Suprapubic skin (tissue), 4 donors: ENCODE measurements at regions not wholly inside any gene's neighbourhood (a gene's known extent, or its start where the extent isn't known, plus 50 kb on each side); places are given as distances from the start of the nearest gene placed in this dataset.

Experiments used
- DNase-seq, 2 donors: peaks; one replicate each; pipeline ENCODE4 v3.0.0-alpha.2; 2019; ENCODE audit warnings: low spot score in 2 of 2
- H3K27ac ChIP-seq: fragments of 200-600 bp; sonication (generic); one replicate; pipeline ENCODE4 v1.5.1; 2019
- H3K27me3 ChIP-seq: fragments of 200-600 bp; sonication (generic); one replicate; pipeline ENCODE4 v1.5.1; 2019
- H3K36me3 ChIP-seq: fragments of 200-600 bp; sonication (generic); one replicate; pipeline ENCODE4 v1.5.1; 2019
- H3K4me1 ChIP-seq: fragments of 200-600 bp; sonication (generic); one replicate; pipeline ENCODE4 v1.5.1; 2019
- H3K4me3 ChIP-seq: fragments of 200-600 bp; sonication (generic); one replicate; pipeline ENCODE4 v1.5.1; 2019; ENCODE audit warnings: mild to moderate bottlenecking
- H3K9me3 ChIP-seq: fragments of 200-600 bp; sonication (generic); one replicate; pipeline ENCODE4 v1.5.1; 2019
- EP300 ChIP-seq: sonication (generic); formaldehyde crosslinking; IDR thresholded peaks from one replicate; pipeline ENCODE4 v1.6.1; 2017; ENCODE audit warnings: antibody characterized with exemption
- POLR2A ChIP-seq, 2 donors: fragments of 450-650 bp; IDR thresholded peaks; one replicate each; pipeline ENCODE4 v1.6.1; 2017; ENCODE audit warnings: antibody characterized with exemption in 2 of 2, mild to moderate bottlenecking in 2 of 2, moderate library complexity in 2 of 2
- POLR2AphosphoS5 ChIP-seq, 3 donors: sonication (generic); formaldehyde crosslinking; IDR thresholded peaks; one replicate each; pipeline ENCODE4 v1.6.1; 2017; ENCODE audit warnings: antibody characterized with exemption in 3 of 3
- WGBS: methylation state at CpG from one replicate; pipeline ENCODE4 v1.1.5; 2018; 5-methylcytosine and 5-hydroxymethylcytosine counted together
- TF ChIP-seq, protein P1 (sequence below), 2 donors: fragments of 200-600 bp in 1 of 2; fragments of 450-650 bp in 1 of 2; sonication (generic) in 1 of 2; IDR thresholded peaks; one replicate each; pipeline ENCODE4 v1.5.1; 2016 to 2019; ENCODE audit warnings: antibody characterized with exemption in 2 of 2, mild to moderate bottlenecking in 1 of 2, moderate library complexity in 1 of 2

DNA sequence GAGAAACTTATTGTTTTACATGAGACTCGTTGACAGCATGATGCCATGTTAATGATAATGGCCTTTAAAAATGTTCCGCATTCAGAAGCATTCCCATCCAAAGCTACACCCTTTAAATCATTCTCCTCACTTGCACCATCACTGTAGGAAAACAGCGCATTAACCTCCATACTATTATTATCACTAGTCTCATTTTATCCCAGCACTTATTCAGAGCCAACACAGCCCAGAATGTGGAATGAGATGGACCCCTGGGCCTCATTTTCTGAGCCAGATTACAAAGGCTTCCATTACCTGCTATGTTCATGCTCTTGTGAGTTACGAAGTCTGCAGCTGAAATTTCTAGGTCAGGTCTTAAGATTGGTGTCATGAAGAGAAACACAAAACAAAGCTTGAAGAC lies 159.4 kb downstream of the HS3ST3A1 start:
- H3K4me1 ChIP-seq = no peaks in the 10 kb centered on the region
- H3K27me3 ChIP-seq = no peaks in the 10 kb centered on the region
- no peak overlapping the region for H3K27ac ChIP-seq
- H3K4me3 ChIP-seq = no peak overlapping the region
- no peak for TF ChIP-seq POLR2A (IDR thresholded peaks at IDR 0.05)
- TF ChIP-seq EP300 = no peak
- no peak for TF ChIP-seq POLR2AphosphoS5 (IDR thresholded peaks at IDR 0.05)
- TF ChIP-seq, protein P1, sequence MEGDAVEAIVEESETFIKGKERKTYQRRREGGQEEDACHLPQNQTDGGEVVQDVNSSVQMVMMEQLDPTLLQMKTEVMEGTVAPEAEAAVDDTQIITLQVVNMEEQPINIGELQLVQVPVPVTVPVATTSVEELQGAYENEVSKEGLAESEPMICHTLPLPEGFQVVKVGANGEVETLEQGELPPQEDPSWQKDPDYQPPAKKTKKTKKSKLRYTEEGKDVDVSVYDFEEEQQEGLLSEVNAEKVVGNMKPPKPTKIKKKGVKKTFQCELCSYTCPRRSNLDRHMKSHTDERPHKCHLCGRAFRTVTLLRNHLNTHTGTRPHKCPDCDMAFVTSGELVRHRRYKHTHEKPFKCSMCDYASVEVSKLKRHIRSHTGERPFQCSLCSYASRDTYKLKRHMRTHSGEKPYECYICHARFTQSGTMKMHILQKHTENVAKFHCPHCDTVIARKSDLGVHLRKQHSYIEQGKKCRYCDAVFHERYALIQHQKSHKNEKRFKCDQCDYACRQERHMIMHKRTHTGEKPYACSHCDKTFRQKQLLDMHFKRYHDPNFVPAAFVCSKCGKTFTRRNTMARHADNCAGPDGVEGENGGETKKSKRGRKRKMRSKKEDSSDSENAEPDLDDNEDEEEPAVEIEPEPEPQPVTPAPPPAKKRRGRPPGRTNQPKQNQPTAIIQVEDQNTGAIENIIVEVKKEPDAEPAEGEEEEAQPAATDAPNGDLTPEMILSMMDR (IDR thresholded peaks at IDR 0.05) = no peak
- no peaks in the 10 kb centered on the region for H3K9me3 ChIP-seq
- no peak for DNase-seq
- H3K36me3 ChIP-seq = no peaks in the 10 kb centered on the region
- 89% methylated on average over 4 of the region's 4 CpGs for WGBS

DNA sequence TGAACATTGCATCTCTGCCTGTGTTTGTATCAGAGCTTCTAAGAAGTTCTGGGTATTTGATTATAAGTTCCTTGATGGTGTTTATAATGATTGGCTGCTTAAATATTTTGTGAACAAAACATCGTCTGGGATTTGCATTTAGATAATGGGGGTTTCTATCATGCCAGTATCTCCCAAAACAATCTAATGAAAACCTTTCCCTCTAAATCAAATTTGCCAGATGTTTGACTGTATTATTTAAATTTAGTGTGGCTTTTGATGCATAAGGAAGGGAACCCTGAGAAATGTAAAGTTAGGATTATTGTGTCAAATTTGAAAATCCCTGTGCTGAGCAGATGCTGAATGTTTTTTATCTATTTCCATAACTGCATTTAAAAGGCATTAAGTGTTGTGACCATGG lies 159.9 kb downstream of the HS3ST3A1 start:
- Histone ChIP-seq H3K36me3 (no peaks in the 10 kb centered on the region), H3K9me3 (no peaks in the 10 kb centered on the region), H3K27me3 (no peaks in the 10 kb centered on the region), H3K4me3 (no peak overlapping the region), H3K4me1 (no peaks in the 10 kb centered on the region), H3K27ac (no peak overlapping the region)
- DNase-seq = no peak
- 71% methylated on average over 1 of the region's 1 CpG for WGBS
- TF ChIP-seq POLR2AphosphoS5 (IDR thresholded peaks at IDR 0.05) (no peak), POLR2A (IDR thresholded peaks at IDR 0.05) (no peak), EP300 (no peak)
- TF ChIP-seq, protein P1 (IDR thresholded peaks at IDR 0.05) = no peak

DNA sequence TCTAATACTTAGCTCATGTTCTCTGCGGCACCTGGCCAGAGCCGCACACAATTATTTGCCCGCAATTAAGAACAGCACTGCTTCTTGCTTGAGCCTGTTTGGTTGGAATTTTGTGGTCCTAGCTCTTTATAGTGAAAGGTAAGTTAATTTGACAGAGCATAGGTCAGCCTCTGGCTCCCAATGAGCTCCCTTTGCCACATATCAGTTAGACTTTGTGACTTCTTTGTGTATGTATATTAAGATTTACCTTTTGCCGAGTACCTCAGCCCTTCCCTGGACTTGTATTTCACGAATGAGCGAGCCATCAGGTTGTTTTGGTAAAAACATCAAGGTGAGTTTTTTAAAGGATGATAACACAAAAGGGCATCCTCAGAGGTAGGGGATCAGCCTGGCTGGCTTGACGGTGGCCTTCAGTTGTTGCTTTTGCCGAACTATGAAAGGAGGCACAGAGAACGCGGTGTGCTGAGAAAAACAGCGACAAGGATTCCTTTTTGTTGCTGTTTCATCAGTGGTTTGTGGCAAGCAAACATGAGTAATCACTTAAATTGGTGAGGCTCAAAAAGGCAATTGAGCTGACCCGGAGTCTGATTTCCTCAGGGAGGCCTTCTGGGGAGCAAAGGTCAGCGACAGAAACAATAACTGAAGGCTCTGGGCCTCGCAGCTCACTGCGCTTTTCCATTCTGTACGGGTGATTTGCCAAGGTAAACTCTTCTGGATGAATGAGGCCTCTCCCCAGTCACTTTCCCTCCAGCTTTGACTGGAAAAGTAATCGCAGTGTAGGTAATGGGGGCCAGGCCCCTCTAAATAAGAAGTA lies 163.6 kb downstream of the HS3ST3A1 start:
- TF ChIP-seq POLR2AphosphoS5 (IDR thresholded peaks at IDR 0.05) = no peak
- no peak for TF ChIP-seq EP300
- TF ChIP-seq, protein P1 (IDR thresholded peaks at IDR 0.05) = no peak
- no peak for TF ChIP-seq POLR2A (IDR thresholded peaks at IDR 0.05)
- 76% methylated on average over 17 of the region's 17 CpGs for WGBS
- Histone ChIP-seq H3K36me3 (no peaks in the 10 kb centered on the region), H3K9me3 (no peaks in the 10 kb centered on the region), H3K4me3 (no peak overlapping the region), H3K27me3 (no peaks in the 10 kb centered on the region), H3K27ac (no peak overlapping the region), H3K4me1 (no peaks in the 10 kb centered on the region)
- DNase-seq = no peak

DNA sequence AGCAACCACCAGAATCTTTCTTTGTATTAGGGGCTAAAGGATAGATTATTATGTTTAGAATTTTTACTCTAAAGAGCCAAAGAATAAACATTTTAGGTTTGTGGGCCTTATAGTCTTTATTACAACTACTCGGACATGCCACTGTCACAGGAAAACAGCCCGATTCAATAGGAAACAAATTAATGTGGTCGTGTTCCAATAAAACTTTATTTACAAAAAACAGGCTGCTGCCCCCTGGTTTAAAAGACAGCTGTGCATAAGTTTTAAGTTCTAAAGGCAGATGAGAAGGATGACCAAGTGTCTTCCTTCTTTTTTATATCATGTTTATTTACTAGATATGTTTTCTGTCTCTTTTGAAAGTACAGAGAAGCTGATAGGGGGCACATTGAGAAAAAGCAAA lies 166.5 kb downstream of the HS3ST3A1 start:
- Histone ChIP-seq H3K36me3 (no peaks in the 10 kb centered on the region), H3K27ac (no peak overlapping the region), H3K27me3 (no peaks in the 10 kb centered on the region), H3K4me3 (no peak overlapping the region), H3K4me1 (no peaks in the 10 kb centered on the region), H3K9me3 (no peaks in the 10 kb centered on the region)
- WGBS = 93% methylated on average over 3 of the region's 3 CpGs
- no peak for DNase-seq
- TF ChIP-seq EP300 (no peak), POLR2A (IDR thresholded peaks at IDR 0.05) (no peak), POLR2AphosphoS5 (IDR thresholded peaks at IDR 0.05) (no peak)
- TF ChIP-seq, protein P1 (IDR thresholded peaks at IDR 0.05) = no peak

DNA sequence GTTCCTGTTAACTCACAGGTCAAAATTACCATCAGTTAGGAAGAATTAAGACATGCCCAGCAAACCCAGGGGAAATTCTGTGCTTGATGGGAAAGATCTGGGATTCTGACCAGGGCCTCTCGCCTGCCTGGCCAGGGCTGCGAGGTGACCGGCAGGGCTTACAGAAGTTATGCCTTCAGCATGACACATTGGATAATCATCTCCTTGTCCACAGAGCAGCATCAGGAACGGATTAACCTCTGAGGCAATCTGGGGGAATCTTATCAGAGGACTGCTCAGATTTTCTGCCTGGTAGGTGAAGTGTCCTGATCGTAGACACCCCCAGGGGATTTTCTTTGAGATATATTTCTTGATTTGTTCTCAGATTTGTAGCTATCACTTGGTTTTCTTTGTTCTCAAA lies 172.5 kb downstream of the HS3ST3A1 start:
- H3K4me3 ChIP-seq = no peak overlapping the region
- TF ChIP-seq EP300 (no peak), POLR2AphosphoS5 (IDR thresholded peaks at IDR 0.05) (no peak), POLR2A (IDR thresholded peaks at IDR 0.05) (no peak)
- TF ChIP-seq, protein P1 (IDR thresholded peaks at IDR 0.05) = no peak
- no peaks in the 10 kb centered on the region for H3K4me1 ChIP-seq
- no peak overlapping the region for H3K27ac ChIP-seq
- H3K36me3 ChIP-seq = no peaks in the 10 kb centered on the region
- no peak for DNase-seq
- H3K9me3 ChIP-seq = no peaks in the 10 kb centered on the region
- 45% methylated on average over 5 of the region's 5 CpGs for WGBS
- H3K27me3 ChIP-seq = no peaks in the 10 kb centered on the region
